ENCODE measurements at regions not wholly inside any gene's neighbourhood (a gene's known extent, or its start where the extent isn't known, plus 50 kb on each side); places are given as distances from the start of the nearest gene placed in this dataset.

- no peak for DNase-seq
These were observed 206.5 kb downstream of the TMEM182 start for GRCh38 chr2:102968375-102968774.

GRCh38 chr2:102971701-102972100 is 209.9 kb downstream of the TMEM182 start:
- DNase-seq: no peak

GRCh38 chr2:102975996-102976975 is 214.5 kb downstream of the TMEM182 start:
- peak; percentile 17 for DNase-seq

- DNase-seq: no peak
These were observed 215.7 kb downstream of the TMEM182 start for GRCh38 chr2:102977426-102978090.

GRCh38 chr2:102978091-102978490 is 216.3 kb downstream of the TMEM182 start:
- DNase-seq: no peak

GRCh38 chr2:102979429-102979828 is 217.6 kb downstream of the TMEM182 start:
- DNase-seq: no peak

GRCh38 chr2:102983786-102984185 is 222.0 kb downstream of the TMEM182 start:
- DNase-seq: no peak

GRCh38 chr2:102986826-102987490 is 225.1 kb downstream of the TMEM182 start:
- DNase-seq: no peak

GRCh38 chr2:102992607-102993006 is 230.8 kb downstream of the TMEM182 start:
- no peak for DNase-seq

- no peak for DNase-seq
These were observed 238.1 kb downstream of the TMEM182 start for GRCh38 chr2:102999958-103000357.

GRCh38 chr2:103002954-103003353 is 241.1 kb downstream of the TMEM182 start:
- no peak for DNase-seq

GRCh38 chr2:103003750-103004260 is 242.0 kb downstream of the TMEM182 start:
- no peak for DNase-seq

GRCh38 chr2:103004426-103004942 is 242.7 kb downstream of the TMEM182 start:
- DNase-seq: no peak

- no peak for DNase-seq
These were observed 243.6 kb downstream of the TMEM182 start for GRCh38 chr2:103005393-103005792.

- DNase-seq: no peak
These were observed 245.3 kb downstream of the TMEM182 start for GRCh38 chr2:103007086-103007485.

GRCh38 chr2:103008586-103008985 is 246.8 kb downstream of the TMEM182 start:
- DNase-seq: no peak

- no peak for DNase-seq
These were observed 248.0 kb downstream of the TMEM182 start for GRCh38 chr2:103009871-103010270.

GRCh38 chr2:103010306-103010705 is 248.5 kb downstream of the TMEM182 start:
- DNase-seq: no peak

- DNase-seq: no peak
These were observed 248.9 kb downstream of the TMEM182 start for GRCh38 chr2:103010751-103011150.

- no peak for DNase-seq
These were observed 250.8 kb downstream of the TMEM182 start for GRCh38 chr2:103012590-103012989.

GRCh38 chr2:103025056-103025455 is 263.2 kb downstream of the TMEM182 start:
- no peak for DNase-seq

- DNase-seq: no peak
These were observed 266.4 kb downstream of the TMEM182 start for GRCh38 chr2:103028181-103028580.
